HEK293T (cell line): ENCODE measurements at regions not wholly inside any gene's neighbourhood (a gene's known extent, or its start where the extent isn't known, plus 50 kb on each side); places are given as distances from the start of the nearest gene placed in this dataset.

ENCODE experiments used
- CTCF ChIA-PET: fragments of 350-600 bp; formaldehyde crosslinking; extraction: SDS; loops from one replicate; lab custom pipeline; 2021; ENCODE audit warnings: antibody characterized with exemption, inconsistent platforms; lab: Yijun Ruan, JAX
- POLR2A ChIA-PET: fragments of 350-600 bp; formaldehyde crosslinking; extraction: SDS; loops from one replicate; lab custom pipeline; 2020; ENCODE audit warnings: antibody characterized with exemption, inconsistent platforms; lab: Yijun Ruan, JAX
- DNase-seq: peaks from one replicate; pipeline ENCODE4 v3.0.0; 2012; ENCODE audit warnings: mixed read lengths; ENCODE audit errors: extremely low spot score
- ARNT ChIP-seq: fragments of 450-650 bp; IDR thresholded peaks from 2 replicates; pipeline ENCODE4 v1.6.1; 2017; ENCODE audit warnings: mild to moderate bottlenecking
- BHLHE40 ChIP-seq: fragments of 450-650 bp; IDR thresholded peaks from 2 replicates; pipeline ENCODE4 v1.6.1; 2016; ENCODE audit warnings: mild to moderate bottlenecking, moderate library complexity, borderline replicate concordance
- CTBP1 ChIP-seq: fragments of 450-650 bp; IDR thresholded peaks from 2 replicates; pipeline ENCODE4 v1.6.1; 2016; ENCODE audit warnings: borderline replicate concordance
- ELF4 ChIP-seq: fragments of 450-650 bp; IDR thresholded peaks from 2 replicates; pipeline ENCODE4 v1.6.1; 2017; ENCODE audit warnings: antibody characterized with exemption
- FOXA1 ChIP-seq: fragments of 450-650 bp; IDR thresholded peaks from 2 replicates; pipeline ENCODE4 v1.6.1; 2016; ENCODE audit warnings: mild to moderate bottlenecking
- FOXK2 ChIP-seq: fragments of 450-650 bp; IDR thresholded peaks from 2 replicates; pipeline ENCODE4 v1.6.1; 2016; ENCODE audit warnings: mild to moderate bottlenecking
- FOXM1 ChIP-seq: fragments of 450-650 bp; IDR thresholded peaks from 2 replicates; pipeline ENCODE4 v1.6.1; 2017; ENCODE audit warnings: mild to moderate bottlenecking, borderline replicate concordance
- HDGF ChIP-seq: fragments of 450-650 bp; IDR thresholded peaks from 2 replicates; pipeline ENCODE4 v1.6.1; 2017; ENCODE audit warnings: antibody characterized with exemption, borderline replicate concordance
- L3MBTL2 ChIP-seq: fragments of 450-650 bp; conservative IDR thresholded peaks from 2 replicates; pipeline ENCODE4 v1.6.1; 2016; ENCODE audit warnings: mild to moderate bottlenecking
- LEF1 ChIP-seq: fragments of 450-650 bp; IDR thresholded peaks from 2 replicates; pipeline ENCODE4 v1.6.1; 2017; ENCODE audit warnings: mild to moderate bottlenecking, borderline replicate concordance
- NFRKB ChIP-seq: fragments of 450-650 bp; IDR thresholded peaks from 2 replicates; pipeline ENCODE4 v1.6.1; 2016; ENCODE audit warnings: mild to moderate bottlenecking, moderate library complexity
- PKNOX1 ChIP-seq: fragments of 450-650 bp; IDR thresholded peaks from 2 replicates; pipeline ENCODE4 v1.6.1; 2016
- SP1 ChIP-seq: fragments of 450-650 bp; IDR thresholded peaks from 2 replicates; pipeline ENCODE4 v1.6.1; 2017
- SUZ12 ChIP-seq: fragments of 450-650 bp; IDR thresholded peaks from 2 replicates; pipeline ENCODE4 v1.6.1; 2016; ENCODE audit warnings: mild to moderate bottlenecking
- TARDBP ChIP-seq: fragments of 450-650 bp; IDR thresholded peaks from 2 replicates; pipeline ENCODE4 v1.6.1; 2016
- ZNF384 ChIP-seq: fragments of 450-650 bp; IDR thresholded peaks from 2 replicates; pipeline ENCODE4 v1.6.1; 2016

DNA sequence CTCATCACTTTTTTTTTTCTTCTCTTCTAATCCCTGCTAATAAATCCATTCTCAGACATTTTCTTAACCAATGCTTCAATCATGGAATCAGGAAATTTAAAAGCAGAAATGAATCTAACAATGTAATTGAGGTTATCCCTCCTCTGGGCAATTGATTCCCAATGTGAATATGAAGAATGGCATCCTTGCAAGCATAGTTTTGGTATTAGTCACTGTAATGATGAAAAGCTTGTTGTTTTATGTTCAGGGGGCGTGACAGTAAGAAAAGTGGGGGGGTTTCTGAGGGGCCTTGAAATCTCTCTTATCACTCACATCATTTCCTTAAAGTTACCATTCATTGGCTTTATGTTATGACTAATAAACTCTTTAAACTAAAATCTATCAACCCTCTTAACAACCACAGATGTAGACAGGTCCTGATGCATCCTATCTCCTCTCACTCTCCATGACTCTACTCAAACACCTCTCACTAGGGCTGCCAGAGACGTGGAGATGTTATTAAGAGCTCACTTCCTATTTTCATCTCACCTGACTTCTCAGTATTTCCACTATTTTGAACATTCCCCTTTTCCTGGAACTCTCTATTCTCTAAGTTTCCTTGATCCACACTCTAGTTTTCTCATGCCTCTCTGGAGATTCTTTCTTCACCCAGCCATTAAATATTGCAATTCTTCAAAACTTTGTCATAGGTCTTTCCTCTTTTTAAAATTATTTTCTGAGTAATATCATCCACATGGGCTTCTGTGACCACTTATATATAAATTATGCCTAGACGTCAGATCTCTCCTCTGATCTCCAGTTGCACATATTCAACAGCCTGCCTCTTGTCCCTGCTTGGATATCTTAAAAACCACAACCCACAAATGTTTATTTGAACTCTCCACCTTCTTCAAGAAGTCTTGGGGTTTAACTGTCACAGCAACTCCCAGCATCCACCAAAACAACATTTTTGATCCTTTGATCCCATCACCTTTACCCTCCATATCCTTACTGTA, 332.9 kb downstream of the CDH2 start:
- no peak for TF ChIP-seq BHLHE40
- no peak for TF ChIP-seq ZNF384
- TF ChIP-seq SUZ12 = no peak
- TF ChIP-seq FOXA1 = no peak
- no peak for TF ChIP-seq ELF4
- TF ChIP-seq FOXK2 = no peak
- no peak for TF ChIP-seq FOXM1
- POLR2A ChIA-PET = no interaction called here
- no peak for DNase-seq
- CTCF ChIA-PET = no interaction called here

- CTCF ChIA-PET = no interaction called here
- no peak for TF ChIP-seq LEF1
- TF ChIP-seq CTBP1 = no peak
- TF ChIP-seq ARNT = no peak
These were observed 337.8 kb downstream of the CDH2 start for GRCh38 chr18:27839141-27839540.

DNA sequence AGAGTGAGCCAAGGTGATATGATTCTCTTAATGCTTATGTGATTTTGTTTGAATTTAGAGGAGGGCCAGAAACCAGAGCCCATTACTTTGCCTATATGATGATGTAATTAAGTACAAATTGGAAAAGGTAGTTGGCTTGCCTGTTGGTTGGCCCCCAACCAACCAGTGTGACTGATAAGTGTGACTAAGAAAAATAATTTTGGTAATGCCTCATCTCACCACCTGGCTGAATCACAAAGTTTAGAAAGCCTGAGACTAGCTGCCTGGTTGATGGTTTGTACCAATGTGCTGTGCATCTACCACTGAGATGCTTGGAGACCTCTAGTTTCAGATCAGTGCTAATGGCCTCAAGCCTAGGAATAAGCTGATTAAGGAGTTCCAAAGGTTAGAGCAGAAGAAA, 338.7 kb downstream of the CDH2 start:
- CTCF ChIA-PET = no interaction called here
- POLR2A ChIA-PET = no interaction called here
- TF ChIP-seq NFRKB (no peak), SUZ12 (no peak), ARNT (no peak), FOXM1 (no peak), CTBP1 (no peak), L3MBTL2 (no peak), FOXA1 (no peak), FOXK2 (no peak), ELF4 (no peak), TARDBP (no peak), HDGF (no peak), BHLHE40 (no peak), SP1 (no peak), LEF1 (no peak), PKNOX1 (no peak), ZNF384 (no peak)
- DNase-seq = no peak

More at GRCh38 chr18:27839141-27839540, 337.8 kb downstream of the CDH2 start:
- POLR2A ChIA-PET = no interaction called here
- no peak for DNase-seq

DNA sequence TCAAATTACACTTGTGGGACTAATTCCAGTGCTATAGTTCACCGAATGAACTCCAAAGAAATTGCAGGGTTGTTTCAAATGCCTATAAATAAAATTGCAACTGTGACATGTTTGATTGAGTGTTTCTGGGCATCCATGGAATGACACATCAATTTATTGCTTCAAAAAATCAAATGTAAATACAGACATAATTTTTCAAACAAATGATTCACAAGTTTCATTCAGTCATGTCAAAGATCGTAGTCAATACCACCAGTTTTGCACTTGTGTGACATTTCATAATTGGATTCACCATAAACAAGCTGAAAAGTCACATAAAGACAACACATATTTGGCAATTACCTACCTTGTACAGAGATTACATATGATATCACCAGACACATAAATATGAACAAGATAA, 350.8 kb downstream of the CDH2 start:
- DNase-seq = no peak
- POLR2A ChIA-PET = no interaction called here
- CTCF ChIA-PET = no interaction called here
- TF ChIP-seq BHLHE40 (no peak), ARNT (no peak), SP1 (no peak), FOXM1 (no peak), CTBP1 (no peak), L3MBTL2 (no peak), FOXK2 (no peak), NFRKB (no peak), PKNOX1 (no peak), ZNF384 (no peak), LEF1 (no peak), ELF4 (no peak), HDGF (no peak), FOXA1 (no peak), TARDBP (no peak), SUZ12 (no peak)

DNA sequence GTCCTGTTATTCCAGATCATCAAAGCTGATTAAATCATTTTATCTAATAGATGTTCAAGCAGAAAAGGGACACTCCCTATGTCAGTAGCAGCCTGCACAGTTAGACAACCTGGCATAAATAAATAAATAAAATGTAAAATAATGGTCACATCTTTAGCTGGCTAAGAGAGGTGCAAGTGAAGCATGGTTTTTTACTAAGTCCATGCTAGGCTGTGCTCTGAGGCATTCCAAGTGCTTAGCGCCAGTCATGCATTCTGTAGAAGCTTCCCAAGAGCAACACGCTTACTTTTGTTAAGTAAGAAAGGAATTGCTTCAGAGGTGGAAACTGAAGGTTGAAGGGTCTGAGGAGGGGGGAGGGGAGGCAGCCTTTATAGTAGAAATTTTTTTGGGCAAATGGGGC, 351.2 kb downstream of the CDH2 start:
- ChIA-PET POLR2A (no interaction called here), CTCF (no interaction called here)
- DNase-seq = no peak
- no peak for TF ChIP-seq FOXA1
- no peak for TF ChIP-seq ZNF384
- no peak for TF ChIP-seq NFRKB
- TF ChIP-seq FOXK2 = no peak
- TF ChIP-seq ARNT = no peak
- no peak for TF ChIP-seq SUZ12
- TF ChIP-seq SP1 = no peak
- no peak for TF ChIP-seq FOXM1
- TF ChIP-seq L3MBTL2 = no peak

- CTCF ChIA-PET = no interaction called here
- DNase-seq = no peak
- TF ChIP-seq PKNOX1 (no peak), NFRKB (no peak), SUZ12 (no peak), ARNT (no peak), HDGF (no peak), ELF4 (no peak), L3MBTL2 (no peak), ZNF384 (no peak), FOXA1 (no peak), CTBP1 (no peak), SP1 (no peak), LEF1 (no peak), TARDBP (no peak), FOXM1 (no peak)
- POLR2A ChIA-PET = no interaction called here
These were observed 351.9 kb downstream of the CDH2 start for GRCh38 chr18:27824841-27825681.
